ENCODE measurements at regions not wholly inside any gene's neighbourhood (a gene's known extent, or its start where the extent isn't known, plus 50 kb on each side); places are given as distances from the start of the nearest gene placed in this dataset.

- no peak for DNase-seq
These were observed 499.4 kb downstream of the NPHP4 start for GRCh38 chr1:5492846-5493245.

- DNase-seq, result no peak
These were observed 500.9 kb downstream of the NPHP4 start for GRCh38 chr1:5491207-5491904.

- no peak for DNase-seq
These were observed 501.6 kb downstream of the NPHP4 start for GRCh38 chr1:5490635-5491034.

- no peak for DNase-seq
These were observed 503.8 kb downstream of the NPHP4 start for GRCh38 chr1:5488448-5488847.

- DNase-seq, result no peak
These were observed 506.1 kb downstream of the NPHP4 start for GRCh38 chr1:5485968-5486696.

- DNase-seq, result no peak
These were observed 506.8 kb downstream of the NPHP4 start for GRCh38 chr1:5485436-5485835.

GRCh38 chr1:5484451-5485165 is 507.6 kb downstream of the NPHP4 start:
- no peak for DNase-seq

GRCh38 chr1:5481889-5482288 is 510.3 kb downstream of the NPHP4 start:
- DNase-seq, result peak in 3 of 5 donors; percentile 9 to 21 (median 10)

GRCh38 chr1:5480906-5481305 is 511.3 kb downstream of the NPHP4 start:
- DNase-seq, result no peak

- no peak for DNase-seq
These were observed 512.2 kb downstream of the NPHP4 start for GRCh38 chr1:5479876-5480646.

GRCh38 chr1:5478961-5479360 is 513.3 kb downstream of the NPHP4 start:
- no peak for DNase-seq

- no peak for DNase-seq
These were observed 514.0 kb downstream of the NPHP4 start for GRCh38 chr1:5478156-5478695.

- no peak for DNase-seq
These were observed 514.5 kb downstream of the NPHP4 start for GRCh38 chr1:5477716-5478115.

- DNase-seq, result no peak
These were observed 516.7 kb downstream of the NPHP4 start for GRCh38 chr1:5475572-5475971.

- no peak for DNase-seq
These were observed 519.0 kb downstream of the NPHP4 start for GRCh38 chr1:5473268-5473667.

- DNase-seq, result no peak
These were observed 525.7 kb downstream of the NPHP4 start for GRCh38 chr1:5466487-5466886.

- no peak for DNase-seq
These were observed 526.9 kb downstream of the NPHP4 start for GRCh38 chr1:5465281-5465711.

GRCh38 chr1:5464366-5464765 is 527.9 kb downstream of the NPHP4 start:
- DNase-seq, result no peak

- no peak for DNase-seq
These were observed 531.3 kb downstream of the NPHP4 start for GRCh38 chr1:5460974-5461373.

- DNase-seq, result no peak
These were observed 532.2 kb downstream of the NPHP4 start for GRCh38 chr1:5459839-5460610.

GRCh38 chr1:5458248-5458647 is 534.0 kb downstream of the NPHP4 start:
- DNase-seq, result no peak

All from T-helper 1 cell (primary cell).